ENCODE measurements at regions not wholly inside any gene's neighbourhood (a gene's known extent, or its start where the extent isn't known, plus 50 kb on each side); places are given as distances from the start of the nearest gene placed in this dataset.

- BruUV-seq (replicated peaks): no TSS peak
- no peak for DNase-seq (ENCODE audit: low read depth, low spot score)
Measured at GRCh38 chr18:61753373-61753772, 139.4 kb downstream of the RNF152 start.

More at GRCh38 chr18:61753373-61753772, 139.4 kb downstream of the RNF152 start:
- intact Hi-C loops (cut with micrococcal nuclease) (no loop called here), dilution Hi-C loops (cut with MboI; ENCODE audit: extremely low pct_ligation_motif_present, low sequenced_read_pairs) (no loop called here)
- Histone ChIP-seq H3K9me1 (replicated peaks; ENCODE audit: control insufficient read depth, extremely low read depth, insufficient read depth, low read length) (no peaks in the 10 kb centered on the region), H2AFZ (ENCODE audit: low read depth, low read length) (no peak overlapping the region), H3K9me3 (replicated peaks; ENCODE audit: control insufficient read depth, insufficient read depth, low read length) (no peaks in the 10 kb centered on the region), H3K79me2 (ENCODE audit: control insufficient read depth, insufficient read depth, low read length) (no peaks in the 10 kb centered on the region), H4K20me1 (replicated peaks; ENCODE audit: control insufficient read depth, extremely low read depth, insufficient read depth, low read length) (no peaks in the 10 kb centered on the region), H3K4me3 (replicated peaks in 1 of 3; ENCODE audit: insufficient read depth in 1 of 3, low read depth in 1 of 3, low read length in 3 of 3) (no peak overlapping the region), H3K36me3 (ENCODE audit: control insufficient read depth in 2 of 2, extremely low read depth in 1 of 2, insufficient read depth in 2 of 2, low read length in 2 of 2) (no peaks in the 10 kb centered on the region), H3K4me1 (ENCODE audit: control insufficient read depth, extremely low read depth, insufficient read depth, low read length) (peaks cover 12% of the 10 kb centered on the region), H3K27me3 (ENCODE audit: control insufficient read depth in 2 of 2, insufficient read depth in 2 of 2, low read length in 2 of 2) (no peaks in the 10 kb centered on the region), H3K27ac (ENCODE audit: insufficient read depth, low read depth, low read length) (no peak overlapping the region), H3K9ac (replicated peaks; ENCODE audit: extremely low read depth, insufficient read depth, low read length) (no peak overlapping the region), H3K4me2 (ENCODE audit: insufficient read depth, low read length) (no peak overlapping the region)
- ChIA-PET POLR2A (no interaction called here), CTCF (no interaction called here)
- FAIRE-seq: no peak
- TF ChIP-seq GATA2 (IDR thresholded peaks at IDR 0.05; ENCODE audit: insufficient read depth, insufficient read length, low read depth, low read length) (no peak), CTCF (IDR thresholded peaks at IDR 0.05; ENCODE audit: extremely low read depth in 1 of 2, insufficient read depth in 1 of 2, low read depth in 1 of 2, low read length in 2 of 2) (no peak), MYC (IDR thresholded peaks at IDR 0.05; ENCODE audit: low read depth, low read length) (no peak), MAX (IDR thresholded peaks at IDR 0.05; ENCODE audit: insufficient read depth, insufficient read length) (no peak), JUN (IDR thresholded peaks at IDR 0.05; ENCODE audit: borderline replicate concordance, insufficient read depth, insufficient read length, low read depth) (no peak), POLR2A (IDR thresholded peaks at IDR 0.05; ENCODE audit: low read depth, low read length) (no peak), POLR2AphosphoS5 (IDR thresholded peaks at IDR 0.05; ENCODE audit: insufficient read depth, low read depth, low read length) (no peak), FOS (IDR thresholded peaks at IDR 0.05; ENCODE audit: borderline replicate concordance, insufficient read depth, low read length) (no peak), EZH2 (IDR thresholded peaks at IDR 0.05; ENCODE audit: borderline replicate concordance, low read depth, low read length, severe bottlenecking) (no peak)

Data from endothelial cell of umbilical vein (primary cell).